Aorta (tissue), 5 donors: ENCODE measurements at regions not wholly inside any gene's neighbourhood (a gene's known extent, or its start where the extent isn't known, plus 50 kb on each side); places are given as distances from the start of the nearest gene placed in this dataset.

ENCODE experiments used
- ATAC-seq: fragments of 200-7000 bp; cut with Tn5 transposase; one replicate; pipeline ENCODE4 v1.9.1; 2022; ENCODE audit warnings: moderate library complexity; ENCODE audit not compliant: low FRiP score
- DNase-seq, 2 donors: peaks; one replicate each; pipeline ENCODE4 v3.0.0-alpha.2; 2020
- H3K27ac ChIP-seq, 2 donors: one replicate each; pipeline ENCODE4 v1.5.1; 2013; ENCODE audit warnings: low read length in 2 of 2, mild to moderate bottlenecking in 2 of 2, moderate library complexity in 2 of 2, control low read depth in 1 of 2, inconsistent platforms in 1 of 2, low read depth in 1 of 2
- H3K27me3 ChIP-seq, 2 donors: one replicate each; pipeline ENCODE4 v1.6.1; 2013; ENCODE audit warnings: control low read depth in 1 of 2, low read length in 1 of 2, mild to moderate bottlenecking in 1 of 2, moderate library complexity in 1 of 2; ENCODE audit not compliant: insufficient read depth in 2 of 2, control insufficient read depth in 1 of 2
- H3K36me3 ChIP-seq, 2 donors: one replicate each; pipeline ENCODE4 v1.6.1; 2013; ENCODE audit warnings: control low read depth in 1 of 2, low read length in 1 of 2, mild to moderate bottlenecking in 1 of 2; ENCODE audit not compliant: insufficient read depth in 2 of 2, control insufficient read depth in 1 of 2
- H3K4me1 ChIP-seq, 2 donors: one replicate each; pipeline ENCODE4 v1.6.1; 2013; ENCODE audit warnings: low read length in 2 of 2, control low read depth in 1 of 2, mild to moderate bottlenecking in 1 of 2, moderate library complexity in 1 of 2; ENCODE audit not compliant: insufficient read depth in 2 of 2, control insufficient read depth in 1 of 2
- H3K4me3 ChIP-seq, 2 donors: one replicate each; pipeline ENCODE4 v1.5.1; 2013; ENCODE audit warnings: low read length in 2 of 2, control low read depth in 1 of 2, mild to moderate bottlenecking in 1 of 2
- H3K9me3 ChIP-seq: one replicate; pipeline ENCODE4 v1.6.1; 2013; ENCODE audit warnings: mild to moderate bottlenecking, low read length; ENCODE audit not compliant: control insufficient read depth
- WGBS, 2 donors: extraction: QIAGEN DNeasy Blood & Tissue Kit; methylation state at CpG; one replicate each; pipeline ENCODE4 v1.1.7; 2013; 5-methylcytosine and 5-hydroxymethylcytosine counted together
- intact Hi-C, 2 donors: fragments of 100-400 bp; cut with DNase I; formaldehyde crosslinking; loops; one replicate each; pipeline versions ENCODE4 v1.14.2 to v1.15.0; 2022
- donor health status: healthy with polysubstance abuse.
- donor health status: Bipolar disorder and iron deficiency.
- donor health status: DM: no; HTN: no; CAD: no.
- donor health status: DM: no; HTN: no; CAD: no.
- donor health status: DM: yes; HTN: yes; CAD: no.

DNA sequence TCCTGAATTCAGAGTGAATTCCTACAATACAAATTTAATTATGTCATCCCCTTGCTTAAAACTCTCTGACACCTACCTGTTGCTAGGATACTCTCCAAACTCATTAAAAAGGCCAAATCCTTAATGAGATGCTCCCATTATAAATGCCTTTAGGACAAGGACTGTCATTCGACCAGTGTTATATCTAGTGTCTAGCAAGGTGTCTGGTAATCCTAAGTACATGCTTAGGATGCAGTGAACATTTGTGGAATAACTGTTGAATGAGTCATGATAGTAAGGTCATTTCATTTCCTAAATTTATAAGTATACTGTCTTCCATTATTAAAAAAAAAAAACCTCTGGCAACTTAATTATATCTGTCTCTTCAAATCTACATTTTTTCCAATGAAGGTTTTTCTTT lies 588.9 kb upstream of the NRXN1 start:
- WGBS, 2 donors, result 80 to 82% methylated on average over 1 of the region's 1 CpG

DNA sequence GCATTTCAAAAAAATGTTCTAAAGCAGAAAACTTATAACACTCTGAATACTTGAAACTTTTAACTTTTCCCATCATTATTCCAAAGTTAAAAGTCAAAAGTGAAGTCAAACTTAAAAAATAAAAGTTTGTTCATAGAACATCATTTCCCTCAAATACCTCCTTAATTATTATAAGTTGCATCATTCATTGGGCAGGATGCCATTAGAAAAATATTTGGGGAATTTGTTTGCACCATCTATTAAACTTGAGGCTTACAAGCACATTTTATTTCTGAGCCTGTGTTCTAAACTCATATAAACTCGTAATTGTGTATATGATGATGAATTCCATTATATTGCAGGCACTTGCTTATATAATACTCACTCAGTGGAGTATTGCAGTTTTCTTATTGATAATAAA lies 588.0 kb upstream of the NRXN1 start:
- Histone ChIP-seq H3K9me3 (peaks cover 2% of the 10 kb centered on the region), H3K27me3 (no peaks in the 10 kb centered on the region), H3K4me3 (no peak overlapping the region), H3K4me1 (no peaks in the 10 kb centered on the region), H3K27ac (no peak overlapping the region), H3K36me3 (no peaks in the 10 kb centered on the region)
- DNase-seq, result no peak
- intact Hi-C loops, result no loop called here
- WGBS, 2 donors, result 73 to 86% methylated on average over 1 of the region's 1 CpG
- ATAC-seq, result no peak

More for the DNA sequence above, 588.9 kb upstream of the NRXN1 start:
- Histone ChIP-seq H3K27me3 (no peaks in the 10 kb centered on the region), H3K27ac (no peak overlapping the region), H3K36me3 (no peaks in the 10 kb centered on the region), H3K9me3 (no peaks in the 10 kb centered on the region), H3K4me3 (no peak overlapping the region), H3K4me1 (no peaks in the 10 kb centered on the region)
- intact Hi-C loops, result no loop called here
- no peak for DNase-seq
- ATAC-seq, result no peak

DNA sequence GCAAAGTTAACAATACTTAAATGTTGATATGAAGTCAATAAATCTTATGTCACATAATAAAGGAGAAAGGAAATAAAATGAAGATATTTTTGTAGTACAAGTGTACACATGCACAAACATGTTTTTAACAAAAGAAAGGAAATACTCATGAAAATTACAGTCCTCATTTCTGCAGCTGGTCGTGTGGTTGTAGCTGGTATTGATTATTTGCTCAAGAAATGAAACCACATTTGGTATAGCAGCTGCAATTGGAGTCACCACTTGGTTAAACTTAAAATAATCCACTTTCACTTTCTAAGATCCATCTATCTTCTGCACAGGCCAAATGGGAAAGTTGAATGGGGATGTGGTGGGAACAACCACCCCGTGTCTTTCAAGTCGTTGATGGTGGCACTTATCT lies 580.5 kb upstream of the NRXN1 start:
- Histone ChIP-seq H3K4me3 (no peak overlapping the region), H3K27me3 (no peaks in the 10 kb centered on the region), H3K36me3 (no peaks in the 10 kb centered on the region), H3K9me3 (peaks cover 8% of the 10 kb centered on the region), H3K4me1 (no peaks in the 10 kb centered on the region), H3K27ac (no peak overlapping the region)
- ATAC-seq (no peak), DNase-seq (no peak)
- intact Hi-C loops, result no loop called here
- WGBS, 2 donors, result 83 to 88% methylated on average over 3 of the region's 3 CpGs

DNA sequence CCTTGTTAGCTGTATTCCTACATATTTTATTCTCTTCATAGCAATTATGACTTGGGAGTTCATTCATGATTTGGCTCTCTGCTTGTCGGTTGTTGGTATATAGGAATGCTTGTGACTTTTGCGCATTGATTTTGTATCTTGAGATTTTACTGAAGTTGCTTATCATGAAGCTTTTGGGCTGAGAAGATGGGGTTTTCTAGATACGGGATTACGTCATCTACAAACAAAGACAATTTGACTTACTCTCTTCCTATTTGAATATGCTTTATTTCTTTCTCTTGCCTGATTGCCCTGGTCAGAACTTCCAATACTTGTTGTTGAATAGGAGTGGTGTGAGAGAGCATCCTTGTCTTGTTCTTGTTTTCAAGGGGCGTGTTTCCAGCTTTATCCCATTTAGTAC lies 569.8 kb upstream of the NRXN1 start:
- Histone ChIP-seq H3K4me3 (no peak overlapping the region), H3K9me3 (no peaks in the 10 kb centered on the region), H3K27me3 (no peaks in the 10 kb centered on the region), H3K36me3 (no peaks in the 10 kb centered on the region), H3K27ac (no peak overlapping the region), H3K4me1 (no peaks in the 10 kb centered on the region)
- intact Hi-C loops, result no loop called here
- WGBS, 2 donors, result 93 to 97% methylated on average over 5 of the region's 5 CpGs
- no peak for DNase-seq
- no peak for ATAC-seq

DNA sequence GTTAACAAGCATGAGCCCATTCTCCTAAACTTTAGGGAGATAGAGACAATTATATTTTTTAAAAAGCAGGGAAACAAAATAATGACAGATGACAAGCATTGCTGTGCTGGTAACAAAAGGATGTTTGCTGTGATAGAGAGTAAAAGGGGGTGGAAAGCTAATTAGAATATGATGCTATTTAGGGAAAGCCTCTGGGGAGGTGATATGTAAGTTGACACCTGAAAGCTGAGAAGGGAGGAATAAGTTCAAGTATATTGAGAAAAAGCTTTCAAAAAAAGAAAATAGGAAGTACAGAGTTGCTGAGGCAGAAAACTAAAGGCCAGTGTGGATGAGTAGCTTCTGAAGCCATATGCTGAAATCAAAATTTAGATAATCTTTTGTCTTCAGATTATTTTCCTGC lies 565.2 kb upstream of the NRXN1 start:
- Histone ChIP-seq H3K4me3 (no peak overlapping the region), H3K9me3 (no peaks in the 10 kb centered on the region), H3K36me3 (no peaks in the 10 kb centered on the region), H3K27me3 (no peaks in the 10 kb centered on the region), H3K27ac (no peak overlapping the region), H3K4me1 (no peaks in the 10 kb centered on the region)
- ATAC-seq (no peak), DNase-seq (no peak)
- intact Hi-C loops, result no loop called here

DNA sequence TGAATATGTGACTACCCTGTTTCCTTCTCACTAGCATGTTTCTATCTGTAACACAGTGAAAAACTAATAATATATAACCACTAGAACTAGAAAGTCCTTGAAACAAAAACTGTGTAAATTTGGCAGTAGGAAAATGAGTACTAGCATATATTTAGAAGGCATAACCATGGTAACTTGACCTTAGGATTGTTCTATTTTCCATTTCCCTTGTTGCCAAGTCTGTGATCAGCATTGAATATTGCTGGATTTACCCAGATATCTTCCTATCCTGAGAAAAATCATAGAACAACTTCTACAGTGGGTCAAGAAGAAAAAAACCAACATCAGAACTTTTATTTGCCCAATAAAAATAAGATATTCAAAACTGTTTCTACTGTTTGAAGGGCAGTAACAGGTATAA lies 563.9 kb upstream of the NRXN1 start:
- intact Hi-C loops, result no loop called here
- Histone ChIP-seq H3K4me3 (no peak overlapping the region), H3K9me3 (no peaks in the 10 kb centered on the region), H3K36me3 (no peaks in the 10 kb centered on the region), H3K4me1 (no peaks in the 10 kb centered on the region), H3K27ac (no peak overlapping the region), H3K27me3 (no peaks in the 10 kb centered on the region)
- no peak for ATAC-seq
- DNase-seq, result no peak

DNA sequence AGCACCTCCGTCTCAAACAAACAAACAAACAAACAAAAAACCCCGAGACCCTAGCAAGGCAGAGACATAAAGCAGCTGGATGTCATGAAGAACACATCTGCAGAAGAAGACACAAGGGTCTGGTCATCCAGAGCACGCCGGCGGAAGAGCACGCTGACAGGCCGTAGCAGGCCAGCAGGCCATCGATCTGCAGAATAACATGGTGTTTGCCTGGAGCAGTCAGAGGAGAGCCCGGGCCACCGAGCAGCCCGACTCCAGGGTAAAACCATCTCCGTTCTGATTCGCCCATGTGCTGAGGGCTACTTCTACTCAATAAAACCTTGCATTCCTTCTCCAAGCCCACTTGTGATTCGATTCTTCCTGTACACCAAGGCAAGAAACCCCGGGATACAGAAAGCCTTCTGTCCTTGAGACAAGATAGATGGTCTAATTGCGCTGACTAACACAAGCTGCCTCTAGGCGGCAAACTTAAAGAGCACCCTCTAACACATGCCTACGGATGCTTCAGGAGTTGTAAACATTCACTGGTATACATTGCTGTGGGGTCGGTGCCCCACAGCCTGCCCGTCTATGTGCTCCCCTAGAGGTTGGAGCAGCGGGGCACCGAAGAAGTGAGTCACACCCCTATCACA lies 549.8 kb upstream of the NRXN1 start:
- no peak for ATAC-seq
- DNase-seq, result no peak
- H3K4me1 ChIP-seq, result no peaks in the 10 kb centered on the region
- H3K36me3 ChIP-seq, result no peaks in the 10 kb centered on the region
- H3K27ac ChIP-seq, result no peak overlapping the region
- H3K27me3 ChIP-seq, result no peaks in the 10 kb centered on the region
- 94% methylated on average over 22 of the region's 22 CpGs for WGBS, 2 donors
- intact Hi-C loops, result no loop called here
- no peak overlapping the region for H3K4me3 ChIP-seq
- H3K9me3 ChIP-seq, result no peaks in the 10 kb centered on the region

DNA sequence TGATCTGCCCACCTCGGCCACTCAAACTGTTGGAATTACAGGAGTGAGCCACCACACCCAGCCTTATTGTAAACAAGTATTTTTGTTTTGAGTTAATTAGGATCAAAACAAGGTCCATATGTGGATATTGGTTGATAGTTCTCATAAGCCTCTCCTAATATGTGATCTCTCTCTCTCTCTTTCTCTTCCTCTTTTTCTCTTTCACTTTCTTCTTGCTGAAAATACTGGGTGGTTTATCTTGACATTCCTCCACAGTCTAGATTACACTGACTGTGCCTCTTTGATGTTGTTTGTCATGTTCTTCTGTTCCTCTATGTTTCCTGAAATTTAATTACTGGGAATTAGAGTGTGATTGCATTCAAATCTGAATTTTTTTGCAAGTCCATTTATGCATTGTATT lies 547.5 kb upstream of the NRXN1 start:
- no peaks in the 10 kb centered on the region for H3K9me3 ChIP-seq
- WGBS, 2 donors, result 98 to 100% methylated on average over 1 of the region's 1 CpG
- intact Hi-C loops, result no loop called here
- no peak overlapping the region for H3K4me3 ChIP-seq
- H3K36me3 ChIP-seq, result no peaks in the 10 kb centered on the region
- H3K4me1 ChIP-seq, result no peaks in the 10 kb centered on the region
- DNase-seq, result no peak
- H3K27me3 ChIP-seq, result no peaks in the 10 kb centered on the region
- H3K27ac ChIP-seq, result no peak overlapping the region
- no peak for ATAC-seq

DNA sequence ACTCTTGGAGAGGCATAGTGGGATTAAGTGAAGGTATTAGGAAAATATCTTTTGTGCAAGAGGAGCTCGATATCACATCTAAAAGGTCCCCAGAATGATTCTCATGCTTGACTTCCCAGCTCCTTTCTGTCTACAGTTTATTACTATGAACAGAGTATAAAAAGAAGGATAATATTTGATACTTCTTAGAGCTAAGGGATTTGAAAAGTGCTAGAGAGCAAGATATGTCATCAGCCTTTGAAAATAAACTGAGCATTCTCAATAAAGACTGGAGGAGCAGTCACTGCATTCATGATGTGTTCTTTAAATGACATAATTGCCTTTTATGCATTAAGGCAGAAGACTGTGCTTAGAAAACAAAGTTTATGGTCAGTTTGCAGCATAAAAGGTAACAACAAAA lies 543.2 kb upstream of the NRXN1 start:
- Histone ChIP-seq H3K4me1 (no peaks in the 10 kb centered on the region), H3K27ac (no peak overlapping the region), H3K4me3 (no peak overlapping the region), H3K36me3 (no peaks in the 10 kb centered on the region), H3K9me3 (no peaks in the 10 kb centered on the region), H3K27me3 (no peaks in the 10 kb centered on the region)
- WGBS, 2 donors, result 89 to 91% methylated on average over 1 of the region's 1 CpG
- ATAC-seq, result no peak
- no peak for DNase-seq
- intact Hi-C loops, result no loop called here
